Spleen (tissue), 11 donors: ENCODE measurements at regions not wholly inside any gene's neighbourhood (a gene's known extent, or its start where the extent isn't known, plus 50 kb on each side); places are given as distances from the start of the nearest gene placed in this dataset.

ENCODE experiments used
- DNase-seq: peaks from one replicate; pipeline ENCODE4 v3.0.0-alpha.2; 2020
- H3K27ac ChIP-seq, 8 donors: fragments of 200-600 bp; sonication (generic) in 7 of 8; 1 replicate in 4 of 8; 2 replicates in 4 of 8; pipeline versions ENCODE4 v1.5.0 to v1.8.0; 2016 to 2021; ENCODE audit warnings: inconsistent platforms in 4 of 8, mild to moderate bottlenecking in 4 of 8, moderate library complexity in 1 of 8
- H3K27me3 ChIP-seq, 7 donors: fragments of 200-600 bp; sonication (generic) in 6 of 7; replicated peaks in 1 of 7; 1 replicate in 4 of 7; 2 replicates in 3 of 7; pipeline versions ENCODE4 v1.5.0 to v1.8.0; 2016 to 2021; ENCODE audit warnings: inconsistent platforms in 3 of 7, mild to moderate bottlenecking in 1 of 7
- H3K36me3 ChIP-seq, 6 donors: fragments of 200-600 bp; sonication (generic) in 5 of 6; 1 replicate in 4 of 6; 2 replicates in 2 of 6; pipeline versions ENCODE4 v1.5.0 to v1.8.0; 2016 to 2021; ENCODE audit warnings: inconsistent platforms in 2 of 6
- H3K4me1 ChIP-seq, 6 donors: fragments of 200-600 bp; sonication (generic) in 5 of 6; 1 replicate in 3 of 6; 2 replicates in 3 of 6; pipeline versions ENCODE4 v1.5.0 to v1.8.0; 2016 to 2021; ENCODE audit warnings: inconsistent platforms in 3 of 6
- H3K4me3 ChIP-seq, 8 donors: fragments of 200-600 bp; sonication (generic) in 7 of 8; 1 replicate in 4 of 8; 2 replicates in 4 of 8; pipeline versions ENCODE4 v1.5.0 to v1.8.0; 2016 to 2021; ENCODE audit warnings: inconsistent platforms in 4 of 8, mild to moderate bottlenecking in 4 of 8, moderate library complexity in 2 of 8
- H3K9me3 ChIP-seq, 8 donors: fragments of 200-600 bp; sonication (generic) in 7 of 8; 1 replicate in 4 of 8; 2 replicates in 4 of 8; pipeline versions ENCODE4 v1.5.0 to v1.8.0; 2016 to 2021; ENCODE audit warnings: inconsistent platforms in 4 of 8
- CTCF ChIP-seq, 11 experiments: fragments of 200-600 bp in 7 of 11; fragments of 450-650 bp in 4 of 11; sonication (generic) in 4 of 11; IDR thresholded peaks in 8 of 11; conservative IDR thresholded peaks in 3 of 11; 1 replicate in 7 of 11; 2 replicates in 4 of 11; pipeline versions ENCODE4 v1.4.0 to v1.8.0; 2016 to 2021; ENCODE audit warnings: antibody characterized with exemption in 11 of 11, inconsistent platforms in 4 of 11, mild to moderate bottlenecking in 1 of 11
- POLR2A ChIP-seq, 3 donors: fragments of 450-650 bp; IDR thresholded peaks; one replicate each; pipeline ENCODE4 v1.5.1; 2017; ENCODE audit warnings: antibody characterized with exemption in 3 of 3, mild to moderate bottlenecking in 1 of 3
- POLR2AphosphoS5 ChIP-seq, 3 donors: sonication (generic); formaldehyde crosslinking; IDR thresholded peaks; one replicate each; pipeline ENCODE4 v1.5.1; 2017; ENCODE audit warnings: antibody characterized with exemption in 3 of 3
- WGBS, 5 donors: extraction: QIAGEN DNeasy Blood & Tissue Kit in 3 of 5; methylation state at CpG; one replicate each; pipeline versions ENCODE4 v1.1.5 to v1.1.7; 2013 to 2018; 5-methylcytosine and 5-hydroxymethylcytosine counted together
- intact Hi-C: fragments of 100-400 bp; cut with DNase I; formaldehyde crosslinking; loops from one replicate; pipeline ENCODE4 v1.15.0; 2023; ENCODE audit warnings: low total_unique reads
- donor health status: healthy with polysubstance abuse.
- donor health status: DM: no; HTN: no; CAD: no; lungs with moderate emphysema.
- donor health status: DM: no; HTN: no; CAD: no.
- donor health status: Bipolar disorder and iron deficiency.
- donor health status: healthy.
- donor health status: DM: no; HTN: no; CAD: no.
- donor health status: DM: yes; HTN: yes; CAD: no.

DNA sequence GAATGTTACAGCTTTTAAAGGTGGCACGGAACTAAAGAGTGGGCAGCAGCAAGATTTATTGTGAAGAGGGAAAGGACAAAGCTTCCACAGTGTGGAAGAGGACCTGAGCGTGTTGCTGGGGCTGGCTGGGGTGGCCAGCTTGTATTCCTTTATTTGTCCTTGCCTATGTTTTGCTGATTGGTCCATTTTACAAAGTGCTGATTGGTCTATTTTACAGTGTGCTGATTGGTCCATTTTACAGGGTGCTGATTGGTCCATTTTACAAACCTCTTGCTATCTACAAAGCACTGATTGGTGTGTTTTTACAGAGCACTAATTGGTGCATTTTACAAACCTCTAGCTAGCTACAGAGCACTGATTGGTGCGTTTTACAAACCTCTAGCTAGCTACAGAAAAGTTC lies 109.7 kb upstream of the DDX18 start:
- H3K4me1 ChIP-seq: no peaks in the 10 kb centered on the region
- no peak for DNase-seq
- no peak overlapping the region for H3K27ac ChIP-seq
- H3K9me3 ChIP-seq: no peaks in the 10 kb centered on the region
- no peaks in the 10 kb centered on the region for H3K27me3 ChIP-seq
- H3K4me3 ChIP-seq: no peak overlapping the region
- intact Hi-C loops: no loop called here
- WGBS, 5 donors: 61 to 79% (median 73%) methylated on average over 3 of the region's 3 CpGs
- TF ChIP-seq POLR2A (IDR thresholded peaks at IDR 0.05) (no peak), POLR2AphosphoS5 (IDR thresholded peaks at IDR 0.05) (no peak), CTCF (IDR thresholded peaks at IDR 0.05 in 8 of 11, conservative IDR thresholded peaks at IDR 0.05 in 3 of 11) (no peak)
- no peaks in the 10 kb centered on the region for H3K36me3 ChIP-seq

- intact Hi-C loops: no loop called here
- no peaks in the 10 kb centered on the region for H3K4me1 ChIP-seq
- no peak overlapping the region for H3K27ac ChIP-seq
- DNase-seq: no peak
- TF ChIP-seq CTCF (IDR thresholded peaks at IDR 0.05 in 8 of 11, conservative IDR thresholded peaks at IDR 0.05 in 3 of 11) (no peak), POLR2AphosphoS5 (IDR thresholded peaks at IDR 0.05) (no peak), POLR2A (IDR thresholded peaks at IDR 0.05) (no peak)
- no peaks in the 10 kb centered on the region for H3K27me3 ChIP-seq
- no peak overlapping the region for H3K4me3 ChIP-seq
- H3K9me3 ChIP-seq: peaks cover 0 to 8% (median 0%) of the 10 kb centered on the region in 8 donors
- H3K36me3 ChIP-seq: no peaks in the 10 kb centered on the region
Measured at GRCh38 chr2:117707874-117708273, 106.6 kb upstream of the DDX18 start.

DNA sequence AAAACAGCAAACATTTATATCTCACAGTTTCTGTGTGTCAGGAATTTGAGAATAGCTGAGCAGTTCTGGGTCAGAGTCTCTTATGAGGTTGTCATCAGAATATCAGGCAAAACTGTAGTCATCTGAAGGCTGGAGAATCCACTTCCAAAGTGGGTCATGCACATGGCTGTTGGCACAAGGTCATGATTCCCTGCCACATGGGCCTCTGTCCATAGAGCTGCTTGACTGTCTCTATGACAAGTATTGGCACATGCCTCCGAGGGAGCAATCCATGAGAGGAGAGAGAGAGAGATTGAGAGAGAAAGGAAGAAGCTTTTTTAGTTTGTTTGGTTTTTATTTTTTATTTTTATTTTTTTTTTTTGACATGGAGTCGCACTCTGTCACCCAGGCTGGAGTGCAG lies 101.8 kb upstream of the DDX18 start:
- Histone ChIP-seq H3K4me3 (no peak overlapping the region), H3K9me3 (peaks cover 0 to 8% (median 0%) of the 10 kb centered on the region in 8 donors), H3K36me3 (no peaks in the 10 kb centered on the region), H3K4me1 (no peaks in the 10 kb centered on the region), H3K27me3 (peaks cover 0 to 4% (median 0%) of the 10 kb centered on the region in 7 donors), H3K27ac (no peak overlapping the region)
- intact Hi-C loops: no loop called here
- 67 to 81% (median 73%) methylated on average over 2 of the region's 2 CpGs for WGBS, 5 donors
- no peak for TF ChIP-seq CTCF (IDR thresholded peaks at IDR 0.05 in 8 of 11, conservative IDR thresholded peaks at IDR 0.05 in 3 of 11)
- TF ChIP-seq POLR2AphosphoS5 (IDR thresholded peaks at IDR 0.05): no peak
- no peak for DNase-seq

GRCh38 chr2:117714110-117714509 lies 100.4 kb upstream of the DDX18 start:
- intact Hi-C loops: no loop called here
- TF ChIP-seq CTCF (IDR thresholded peaks at IDR 0.05 in 8 of 11, conservative IDR thresholded peaks at IDR 0.05 in 3 of 11): no peak
- TF ChIP-seq POLR2AphosphoS5 (IDR thresholded peaks at IDR 0.05): no peak
- TF ChIP-seq POLR2A (IDR thresholded peaks at IDR 0.05): no peak

More at GRCh38 chr2:117714110-117714509, 100.4 kb upstream of the DDX18 start:
- Histone ChIP-seq H3K4me1 (no peaks in the 10 kb centered on the region), H3K36me3 (no peaks in the 10 kb centered on the region), H3K9me3 (peaks cover 0 to 8% (median 0%) of the 10 kb centered on the region in 8 donors), H3K4me3 (no peak overlapping the region), H3K27me3 (peaks cover 0 to 4% (median 0%) of the 10 kb centered on the region in 7 donors), H3K27ac (no peak overlapping the region)
- DNase-seq: no peak
- WGBS, 5 donors: 57 to 76% (median 68%) methylated on average over 6 of the region's 6 CpGs
